HG03280 (cell line): ENCODE measurements at regions not wholly inside any gene's neighbourhood (a gene's known extent, or its start where the extent isn't known, plus 50 kb on each side); places are given as distances from the start of the nearest gene placed in this dataset.

Experiments used
- ATAC-seq: cut with Tn5 transposase; IDR thresholded peaks from one replicate; pipeline ENCODE4 v1.9.1; 2021; ENCODE audit warnings: mild to moderate bottlenecking, moderate library complexity; ENCODE audit not compliant: unreplicated experiment

DNA sequence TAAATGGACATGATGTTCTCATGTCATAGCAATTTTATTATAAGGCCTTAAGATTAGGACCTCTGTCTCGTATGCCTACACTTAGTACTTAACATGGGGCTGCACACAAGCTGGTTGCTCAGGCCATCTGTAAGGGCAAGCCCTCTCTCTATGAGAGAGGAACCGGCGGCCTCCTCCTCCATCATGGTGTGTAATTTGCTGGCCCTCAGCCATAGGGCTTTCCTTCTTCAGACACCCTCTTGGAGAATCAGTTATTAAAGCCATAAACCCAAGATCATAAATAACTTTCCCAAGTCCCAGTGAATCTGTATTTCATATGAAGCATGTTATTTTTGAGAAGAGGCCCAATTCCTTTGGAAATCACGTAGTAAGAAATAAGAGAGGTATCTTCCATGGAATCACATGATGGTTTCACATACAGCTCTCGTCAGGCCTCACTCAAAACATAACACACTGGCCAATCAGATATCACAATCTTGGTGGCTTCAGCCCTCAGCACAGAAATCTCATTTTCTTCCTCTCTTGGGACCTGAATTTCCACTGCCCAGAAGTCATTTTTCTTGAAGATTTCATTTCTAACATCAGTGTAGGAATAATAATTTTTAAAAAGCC is 92.6 kb downstream of the RDH14 start:
- ATAC-seq, result no peak

GRCh38 chr2:18465979-18466378 is 94.5 kb downstream of the RDH14 start:
- no peak for ATAC-seq

- no peak for ATAC-seq
Measured at GRCh38 chr2:18464913-18465312, 95.5 kb downstream of the RDH14 start.

- ATAC-seq, result no peak
Measured at GRCh38 chr2:18456026-18456425, 104.4 kb downstream of the RDH14 start.

GRCh38 chr2:18455236-18455862 is 105.1 kb downstream of the RDH14 start:
- no peak for ATAC-seq

DNA sequence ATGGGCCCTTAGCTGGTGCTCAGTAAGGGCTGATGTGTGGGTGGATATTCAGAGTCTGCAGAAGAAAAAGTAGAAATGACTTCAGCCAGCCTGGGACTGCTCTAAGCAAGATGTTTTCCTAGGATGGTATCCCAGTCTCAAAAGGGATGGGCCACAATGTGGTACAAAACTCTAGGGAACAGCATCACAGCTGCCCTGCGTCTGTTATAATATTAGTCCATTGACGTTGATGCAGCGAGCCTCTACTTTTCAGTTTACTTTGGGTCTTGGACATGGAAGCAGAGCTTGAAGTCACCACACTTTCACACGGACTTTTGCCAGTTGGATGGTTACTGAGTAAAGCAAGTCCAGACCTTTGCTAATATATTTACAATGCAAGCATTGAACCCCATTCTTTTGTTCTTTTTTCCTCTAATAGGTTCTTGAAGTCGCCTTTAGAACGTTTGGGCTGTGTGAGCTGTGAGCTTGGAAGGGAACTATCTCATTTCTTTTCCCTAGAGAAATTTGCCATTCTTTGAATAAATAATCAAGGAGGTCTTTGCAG is 105.7 kb downstream of the RDH14 start:
- no peak for ATAC-seq

DNA sequence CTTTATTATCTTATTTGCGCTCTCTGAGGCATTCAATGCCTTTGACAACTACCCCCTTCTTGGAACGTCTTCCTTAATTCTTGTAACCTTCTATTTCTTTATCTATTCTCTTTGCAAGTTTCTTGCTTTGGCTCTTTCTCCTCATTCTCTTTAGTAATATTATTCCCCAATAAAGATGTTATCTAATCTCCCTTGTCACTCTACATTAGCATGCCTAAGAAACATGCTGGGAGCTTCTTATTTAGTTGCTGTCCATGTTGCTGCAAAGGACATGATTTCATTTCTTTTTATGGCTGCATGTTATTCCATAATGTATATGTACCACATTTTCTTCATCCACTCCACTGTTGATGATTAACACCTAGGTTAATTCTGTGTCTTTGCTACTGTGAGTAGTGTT is 113.7 kb downstream of the RDH14 start:
- ATAC-seq, result no peak

GRCh38 chr2:18445433-18446320 is 114.8 kb downstream of the RDH14 start:
- ATAC-seq, result no peak

- ATAC-seq, result no peak
Measured at GRCh38 chr2:18444806-18445205, 115.6 kb downstream of the RDH14 start.

- ATAC-seq, result no peak
Measured at GRCh38 chr2:18441583-18441982, 118.9 kb downstream of the RDH14 start.

GRCh38 chr2:18440777-18441176 is 119.7 kb downstream of the RDH14 start:
- no peak for ATAC-seq

DNA sequence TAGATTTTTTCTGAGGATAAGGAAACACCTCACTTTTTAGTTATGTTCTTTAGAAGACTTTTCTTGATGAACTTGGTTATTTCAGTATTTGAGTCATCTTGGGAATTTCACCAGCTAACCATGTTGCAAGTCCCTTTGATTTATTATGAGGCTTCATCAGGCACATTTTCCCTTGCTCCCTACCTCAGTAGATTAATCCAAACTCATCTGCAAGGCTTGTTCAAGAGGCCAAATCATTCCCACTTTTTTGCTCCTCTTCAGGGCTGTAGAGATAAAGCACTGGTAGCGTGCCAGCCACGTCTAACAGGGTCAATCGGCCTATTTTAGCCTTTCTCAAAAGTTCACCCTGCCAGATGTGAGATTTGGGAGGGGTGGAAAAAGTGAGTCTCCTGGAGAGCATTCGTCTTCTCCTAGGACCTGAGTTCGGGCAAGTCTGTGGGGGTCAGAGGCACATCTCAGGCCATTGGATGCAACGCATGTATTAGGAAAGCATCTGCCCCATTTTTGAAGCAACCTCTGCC is 120.3 kb downstream of the RDH14 start:
- no peak for ATAC-seq

DNA sequence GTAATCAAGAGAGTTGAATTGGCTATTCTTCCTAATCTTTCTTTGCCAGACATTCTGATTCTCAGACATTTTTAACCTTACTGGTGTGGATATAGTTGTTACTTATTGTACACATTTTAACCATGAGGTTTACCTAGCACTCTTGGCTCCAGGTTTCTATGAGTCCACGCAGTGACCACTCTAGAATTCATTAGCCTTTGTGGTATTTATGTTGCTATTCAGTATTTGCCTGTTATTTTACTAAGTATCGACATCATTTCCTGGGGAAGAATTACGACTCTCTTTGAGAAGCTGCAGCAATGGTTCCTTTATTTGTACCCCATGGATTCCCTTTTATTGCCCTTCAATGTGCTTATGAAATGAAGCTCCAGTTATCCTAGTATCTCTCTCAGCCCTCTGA is 120.7 kb downstream of the RDH14 start:
- ATAC-seq, result no peak

- ATAC-seq, result no peak
Measured at GRCh38 chr2:18437909-18438308, 122.5 kb downstream of the RDH14 start.

DNA sequence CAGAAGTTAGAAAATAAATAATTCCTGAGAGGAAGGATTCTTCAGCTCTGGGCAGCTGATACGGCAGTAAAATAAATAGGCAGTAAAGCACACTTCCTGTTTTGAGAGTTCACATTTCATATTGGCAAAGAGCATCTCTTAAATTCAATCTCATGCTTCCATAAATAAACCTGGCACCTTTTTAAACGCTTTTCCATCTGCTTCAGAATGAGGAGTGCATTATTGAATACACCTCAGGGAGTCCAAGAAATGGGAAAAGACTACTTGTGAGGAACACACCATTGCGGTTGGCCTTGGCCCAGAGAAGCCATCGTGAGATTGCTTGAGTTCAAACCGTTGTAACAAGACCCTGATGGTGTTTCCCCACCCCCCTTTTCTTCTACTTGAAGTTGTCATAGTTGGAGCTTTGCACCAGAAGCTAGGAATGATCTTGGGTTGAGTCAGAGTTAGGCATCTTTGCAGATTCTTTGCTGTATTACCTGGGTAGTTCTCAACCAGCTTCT is 123.9 kb downstream of the RDH14 start:
- no peak for ATAC-seq

DNA sequence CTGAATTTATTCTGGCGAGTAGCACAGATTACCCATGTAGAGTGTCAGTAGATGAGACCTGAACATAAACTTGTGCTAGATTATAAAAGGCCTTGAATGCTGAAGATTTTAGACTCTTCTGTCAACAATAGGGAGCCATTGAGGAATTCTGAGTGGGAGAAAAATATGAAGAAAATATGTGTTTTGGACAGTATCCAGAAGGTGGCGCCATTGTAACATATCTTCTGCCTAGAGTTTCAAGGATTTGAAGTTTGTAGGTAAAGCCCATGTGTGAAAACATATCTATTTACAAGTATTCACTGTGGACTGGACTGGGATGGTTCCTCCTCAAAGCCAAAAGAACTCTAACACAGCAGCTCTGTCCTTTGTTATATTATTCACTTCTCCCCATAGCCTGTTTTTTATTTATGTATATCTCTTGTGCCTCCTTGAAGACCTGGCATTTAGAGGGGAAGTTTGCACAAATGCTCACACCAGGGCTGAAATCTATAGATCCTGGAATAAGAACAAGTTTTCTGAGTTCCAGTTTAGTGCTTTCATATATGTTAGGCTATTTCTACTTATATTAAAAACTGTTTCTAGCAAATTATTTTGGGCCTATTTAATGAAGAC is 124.9 kb downstream of the RDH14 start:
- peak; percentile 50 for ATAC-seq

- ATAC-seq, result no peak
Measured at GRCh38 chr2:18433872-18434271, 126.6 kb downstream of the RDH14 start.

DNA sequence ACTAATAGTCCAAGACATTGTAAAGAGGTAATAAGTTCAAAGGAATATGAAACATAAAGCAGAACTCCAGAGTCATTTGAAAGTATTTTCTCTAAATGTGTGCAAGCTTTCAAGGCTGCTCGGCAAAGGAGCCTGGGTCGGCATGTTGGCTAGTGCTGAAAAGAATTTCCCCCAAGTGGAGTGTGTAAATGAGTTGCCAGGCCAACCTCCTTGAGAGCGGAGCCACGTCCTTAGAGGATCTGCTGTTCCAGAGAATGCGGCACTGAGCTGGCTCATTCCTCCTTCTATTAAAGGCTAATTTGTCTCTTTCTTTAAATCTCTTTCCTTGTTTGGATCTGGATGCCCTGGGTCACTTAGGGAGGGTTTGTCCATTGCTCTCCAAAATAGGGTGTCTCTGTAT is 127.5 kb downstream of the RDH14 start:
- ATAC-seq, result no peak

GRCh38 chr2:18430996-18431748 is 129.3 kb downstream of the RDH14 start:
- no peak for ATAC-seq

DNA sequence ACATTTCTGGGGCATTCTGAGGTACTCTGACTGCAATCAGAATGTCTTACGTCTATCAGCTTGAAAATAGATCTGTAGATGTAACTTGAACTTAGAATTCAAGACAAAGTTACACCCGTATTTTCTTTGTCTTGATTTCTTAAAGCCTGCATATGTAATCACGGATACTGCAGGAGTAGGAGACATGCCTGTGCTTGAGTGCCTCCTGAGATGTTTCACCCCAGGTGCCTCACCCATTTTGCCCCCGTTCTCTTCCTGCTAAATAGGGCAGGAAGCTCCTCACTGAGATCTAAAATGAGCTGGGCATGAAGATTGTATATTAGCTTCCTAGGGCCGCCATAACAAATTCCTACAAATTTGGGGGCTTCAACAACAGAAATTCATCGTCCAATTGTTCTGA is 131.9 kb downstream of the RDH14 start:
- ATAC-seq, result no peak
